ENCODE measurements at regions not wholly inside any gene's neighbourhood (a gene's known extent, or its start where the extent isn't known, plus 50 kb on each side); places are given as distances from the start of the nearest gene placed in this dataset.
A peak's percentile ranks its signal among the peaks of the same experiment; 100 is the strongest.

- H3K4me3 Mint-ChIP-seq: no peak overlapping the region
- H3K27ac Mint-ChIP-seq: no peak overlapping the region
Measured at GRCh38 chr14:61217516-61217915, 63.6 kb downstream of the TMEM30B start.

GRCh38 chr14:61215222-61216020, 65.7 kb downstream of the TMEM30B start:
- DNase-seq (ENCODE audit: low spot score) (no peak), ATAC-seq (no peak)
- Histone ChIP-seq H3K9me2 (ENCODE audit: insufficient read depth) (0 out of 2 replicates have a peak, but pooled peaks cover 4% of the 10 kb centered on the region), H3K36me3 (ENCODE audit: insufficient read depth) (no peaks in the 10 kb centered on the region), H3K79me2 (replicated peaks; ENCODE audit: insufficient read depth) (no peaks in the 10 kb centered on the region), H3K27me3 (ENCODE audit: insufficient read depth) (no peaks in the 10 kb centered on the region), H3K27ac (ENCODE audit: low read depth) (no peak overlapping the region), H3K4me2 (no peak overlapping the region), H3K4me3 (no peak overlapping the region), H3F3A (replicated peaks; ENCODE audit: low read depth) (no peaks in the 10 kb centered on the region), H3K4me1 (ENCODE audit: insufficient read depth) (peaks cover 21% of the 10 kb centered on the region; the same call in 1 of the 2 replicates), H4K20me1 (replicated peaks; ENCODE audit: insufficient read depth) (no peaks in the 10 kb centered on the region), H2AFZ (0 out of 2 replicates have a peak overlapping the region, but pooled peaks have one; percentile 52)
- H3K27me3 Mint-ChIP-seq (ENCODE audit: insufficient read depth, low read depth, poor library complexity): no peaks in the 10 kb centered on the region
- no peaks in the 10 kb centered on the region for H3K9me3 Mint-ChIP-seq
- H3K4me3 Mint-ChIP-seq: no peak overlapping the region
- TF ChIP-seq ZNF462 (CRISPR knock-in tag; IDR thresholded peaks at IDR 0.05) (no peak), STAT1 (IDR thresholded peaks at IDR 0.05; ENCODE audit: unreplicated experiment) (no peak), EZH2phosphoT487 (IDR thresholded peaks at IDR 0.05; ENCODE audit: unreplicated experiment) (no peak), NANOG (IDR thresholded peaks at IDR 0.05; ENCODE audit: borderline replicate concordance) (no peak), ZNF114 (CRISPR knock-in tag; IDR thresholded peaks at IDR 0.05) (no peak), CREB1 (CRISPR knock-in tag; IDR thresholded peaks at IDR 0.05; ENCODE audit: low read depth) (no peak), POLR2AphosphoS5 (IDR thresholded peaks at IDR 0.05; ENCODE audit: low read depth) (no peak), ZNF331 (CRISPR knock-in tag; IDR thresholded peaks at IDR 0.05; ENCODE audit: low read depth) (no peak), REST (IDR thresholded peaks at IDR 0.05; ENCODE audit: unreplicated experiment) (no peak), JUNB (IDR thresholded peaks at IDR 0.05; ENCODE audit: unreplicated experiment) (no peak)
- peaks cover 25% of the 10 kb centered on the region for H3K4me1 Mint-ChIP-seq
- H3K36me3 Mint-ChIP-seq (ENCODE audit: low read depth): no peaks in the 10 kb centered on the region
- H3K27ac Mint-ChIP-seq: no peak overlapping the region

More at GRCh38 chr14:61217516-61217915, 63.6 kb downstream of the TMEM30B start:
- H3K4me1 Mint-ChIP-seq: peaks cover 40% of the 10 kb centered on the region
- H3F3A ChIP-seq (replicated peaks; ENCODE audit: low read depth): no peaks in the 10 kb centered on the region
- no peak for ATAC-seq
- H3K4me3 ChIP-seq: no peak overlapping the region
- no peaks in the 10 kb centered on the region for H3K27me3 ChIP-seq (ENCODE audit: insufficient read depth)
- no peaks in the 10 kb centered on the region for H3K36me3 ChIP-seq (ENCODE audit: insufficient read depth)
- peaks cover 28% of the 10 kb centered on the region for H3K4me1 ChIP-seq (ENCODE audit: insufficient read depth)
- no peak for TF ChIP-seq ZNF331 (CRISPR knock-in tag; IDR thresholded peaks at IDR 0.05; ENCODE audit: low read depth)
- TF ChIP-seq STAT1 (IDR thresholded peaks at IDR 0.05; ENCODE audit: unreplicated experiment): no peak
- 0 out of 2 replicates have a peak, but pooled peaks cover 4% of the 10 kb centered on the region for H3K9me2 ChIP-seq (ENCODE audit: insufficient read depth)
- no peaks in the 10 kb centered on the region for H3K9me3 Mint-ChIP-seq
- H3K4me2 ChIP-seq: no peak overlapping the region
- DNase-seq (ENCODE audit: low spot score): no peak
- H3K27ac ChIP-seq (ENCODE audit: low read depth): no peak overlapping the region
- no peaks in the 10 kb centered on the region for H3K36me3 Mint-ChIP-seq (ENCODE audit: low read depth)
- no peaks in the 10 kb centered on the region for H4K20me1 ChIP-seq (replicated peaks; ENCODE audit: insufficient read depth)
- no peaks in the 10 kb centered on the region for H3K27me3 Mint-ChIP-seq (ENCODE audit: insufficient read depth, low read depth, poor library complexity)
- peak overlapping the region; percentile 97 for H2AFZ ChIP-seq
- no peaks in the 10 kb centered on the region for H3K79me2 ChIP-seq (replicated peaks; ENCODE audit: insufficient read depth)

Data from GM23338 (cell line).